Parathyroid adenoma (tissue), 2 donors: ENCODE measurements at regions not wholly inside any gene's neighbourhood (a gene's known extent, or its start where the extent isn't known, plus 50 kb on each side); places are given as distances from the start of the nearest gene placed in this dataset.

Source experiments
- H2AFZ ChIP-seq: fragments of 300-600 bp; sonication (generic); one replicate; pipeline ENCODE4 v1.7.0; 2017; ENCODE audit warnings: antibody characterized with exemption, mild to moderate bottlenecking
- H3K27ac ChIP-seq: fragments of 300-600 bp; sonication (generic); one replicate; pipeline ENCODE4 v1.7.0; 2017
- H3K27me3 ChIP-seq: fragments of 300-600 bp; sonication (generic); one replicate; pipeline ENCODE4 v1.7.0; 2017; ENCODE audit warnings: low read length; ENCODE audit not compliant: control insufficient read depth, insufficient read depth
- H3K36me3 ChIP-seq: fragments of 300-600 bp; sonication (generic); one replicate; pipeline ENCODE4 v1.7.0; 2017; ENCODE audit warnings: low read length; ENCODE audit not compliant: control insufficient read depth, insufficient read depth
- H3K4me1 ChIP-seq: fragments of 300-600 bp; sonication (generic); one replicate; pipeline ENCODE4 v1.7.0; 2017; ENCODE audit warnings: control low read depth
- H3K4me2 ChIP-seq: fragments of 300-600 bp; sonication (generic); one replicate; pipeline ENCODE4 v1.7.0; 2017; ENCODE audit warnings: low read length
- H3K4me3 ChIP-seq: fragments of 300-600 bp; sonication (generic); one replicate; pipeline ENCODE4 v1.7.0; 2017; ENCODE audit warnings: low read depth, low read length
- H3K79me2 ChIP-seq: fragments of 300-600 bp; sonication (generic); one replicate; pipeline ENCODE4 v1.7.0; 2017; ENCODE audit warnings: control low read depth
- H3K9ac ChIP-seq: fragments of 300-600 bp; sonication (generic); one replicate; pipeline ENCODE4 v1.7.0; 2017; ENCODE audit warnings: mild to moderate bottlenecking
- H3K9me3 ChIP-seq: fragments of 300-600 bp; sonication (generic); one replicate; pipeline ENCODE4 v1.7.0; 2017; ENCODE audit warnings: low read length; ENCODE audit not compliant: control insufficient read depth
- CTCF ChIP-seq: fragments of 300-600 bp; sonication (generic); IDR thresholded peaks from one replicate; pipeline ENCODE4 v1.7.0; 2017; ENCODE audit warnings: antibody characterized with exemption, mild to moderate bottlenecking
- donor health status: primary hyperparathyroidism.

GRCh38 chr13:40460116-40460515, 206.3 kb downstream of the FOXO1 start:
- Histone ChIP-seq H3K9me3 (no peaks in the 10 kb centered on the region), H3K9ac (no peak overlapping the region), H3K4me1 (no peaks in the 10 kb centered on the region), H3K27me3 (no peaks in the 10 kb centered on the region), H3K79me2 (no peaks in the 10 kb centered on the region), H3K4me3 (no peak overlapping the region), H3K27ac (no peak overlapping the region), H2AFZ (no peak overlapping the region), H3K4me2 (no peak overlapping the region), H3K36me3 (no peaks in the 10 kb centered on the region)
- no peak for TF ChIP-seq CTCF

- Histone ChIP-seq H3K27ac (no peak overlapping the region), H3K4me2 (no peak overlapping the region), H3K4me1 (no peaks in the 10 kb centered on the region), H2AFZ (no peak overlapping the region), H3K9ac (no peak overlapping the region), H3K36me3 (no peaks in the 10 kb centered on the region), H3K27me3 (no peaks in the 10 kb centered on the region), H3K9me3 (no peaks in the 10 kb centered on the region), H3K79me2 (no peaks in the 10 kb centered on the region), H3K4me3 (no peak overlapping the region)
- no peak for TF ChIP-seq CTCF
Observed at GRCh38 chr13:40464337-40465014, 202.0 kb downstream of the FOXO1 start.

- Histone ChIP-seq H3K9ac (no peak overlapping the region), H3K4me2 (no peak overlapping the region), H3K79me2 (no peaks in the 10 kb centered on the region), H3K9me3 (no peaks in the 10 kb centered on the region), H3K27me3 (no peaks in the 10 kb centered on the region), H3K36me3 (no peaks in the 10 kb centered on the region), H2AFZ (no peak overlapping the region), H3K27ac (no peak overlapping the region), H3K4me3 (no peak overlapping the region), H3K4me1 (no peaks in the 10 kb centered on the region)
- no peak for TF ChIP-seq CTCF
Observed at GRCh38 chr13:40465015-40465390, 201.4 kb downstream of the FOXO1 start.

GRCh38 chr13:40466272-40466671, 200.2 kb downstream of the FOXO1 start:
- Histone ChIP-seq H3K36me3 (no peaks in the 10 kb centered on the region), H3K4me1 (no peaks in the 10 kb centered on the region), H3K4me2 (no peak overlapping the region), H3K79me2 (no peaks in the 10 kb centered on the region), H3K4me3 (no peak overlapping the region), H3K27me3 (no peaks in the 10 kb centered on the region), H3K9me3 (no peaks in the 10 kb centered on the region), H3K9ac (no peak overlapping the region), H2AFZ (no peak overlapping the region), H3K27ac (no peak overlapping the region)
- no peak for TF ChIP-seq CTCF

GRCh38 chr13:40468227-40468838, 198.1 kb downstream of the FOXO1 start:
- no peak for TF ChIP-seq CTCF
- H3K4me1 ChIP-seq: no peaks in the 10 kb centered on the region

More at GRCh38 chr13:40468227-40468838, 198.1 kb downstream of the FOXO1 start:
- H3K27me3 ChIP-seq: no peaks in the 10 kb centered on the region
- no peaks in the 10 kb centered on the region for H3K36me3 ChIP-seq
- no peak overlapping the region for H3K4me2 ChIP-seq
- no peak overlapping the region for H3K9ac ChIP-seq
- no peak overlapping the region for H3K4me3 ChIP-seq
- no peaks in the 10 kb centered on the region for H3K79me2 ChIP-seq
- H3K9me3 ChIP-seq: no peaks in the 10 kb centered on the region
- no peak overlapping the region for H2AFZ ChIP-seq
- no peak overlapping the region for H3K27ac ChIP-seq
